ENCODE measurements at regions not wholly inside any gene's neighbourhood (a gene's known extent, or its start where the extent isn't known, plus 50 kb on each side); places are given as distances from the start of the nearest gene placed in this dataset.
A peak's percentile ranks its signal among the peaks of the same experiment; 100 is the strongest.

- no peaks in the 10 kb centered on the region for H3K9me3 ChIP-seq
- 58 to 61% methylated on average over 5 of the region's 5 CpGs for WGBS, 2 donors
Observed at GRCh38 chr5:178808886-178809285, 50.9 kb upstream of the ZNF354B start.

GRCh38 chr5:178801021-178801420 lies 58.7 kb upstream of the ZNF354B start:
- no peak for DNase-seq
- no peaks in the 10 kb centered on the region for H3K27me3 ChIP-seq
- TF ChIP-seq CTCF (IDR thresholded peaks at IDR 0.05): no peak
- no peak overlapping the region for H3K27ac ChIP-seq
- ATAC-seq: no peak
- intact Hi-C loops (cut with DNase I): no loop called here
- FAIRE-seq: no peak
- no peak overlapping the region for H3K4me3 ChIP-seq
- H3K9me3 ChIP-seq: no peaks in the 10 kb centered on the region
- H3K4me1 ChIP-seq: no peaks in the 10 kb centered on the region
- 63 to 82% methylated on average over 5 of the region's 5 CpGs for WGBS, 2 donors
- H3K36me3 ChIP-seq: no peaks in the 10 kb centered on the region

More at GRCh38 chr5:178808886-178809285, 50.9 kb upstream of the ZNF354B start:
- no peak for TF ChIP-seq CTCF (IDR thresholded peaks at IDR 0.05)
- no peaks in the 10 kb centered on the region for H3K27me3 ChIP-seq
- no peaks in the 10 kb centered on the region for H3K4me1 ChIP-seq
- no peak for FAIRE-seq
- intact Hi-C loops (cut with DNase I): no loop called here
- no peak overlapping the region for H3K27ac ChIP-seq
- ATAC-seq: no peak
- DNase-seq: no peak
- H3K36me3 ChIP-seq: no peaks in the 10 kb centered on the region
- H3K4me3 ChIP-seq: no peak overlapping the region

- ATAC-seq (no peak), FAIRE-seq (no peak), DNase-seq (peak in 1 of 6 donors; percentile 28)
- no peaks in the 10 kb centered on the region for H3K9me3 ChIP-seq
- H3K27ac ChIP-seq: no peak overlapping the region
- no peak for TF ChIP-seq CTCF (IDR thresholded peaks at IDR 0.05)
- no peaks in the 10 kb centered on the region for H3K4me1 ChIP-seq
- WGBS, 2 donors: 64 to 74% methylated on average over 19 of the region's 19 CpGs
- no peaks in the 10 kb centered on the region for H3K27me3 ChIP-seq
- no peak overlapping the region for H3K4me3 ChIP-seq
- H3K36me3 ChIP-seq: no peaks in the 10 kb centered on the region
- intact Hi-C loops (cut with DNase I): no loop called here
Observed at GRCh38 chr5:178797546-178798440, 62.0 kb upstream of the ZNF354B start.

GRCh38 chr5:178797101-178797521 lies 62.6 kb upstream of the ZNF354B start:
- 71 to 81% methylated on average over 12 of the region's 12 CpGs for WGBS, 2 donors
- peak in 1 of 6 donors; percentile 55 for DNase-seq

More at GRCh38 chr5:178797101-178797521, 62.6 kb upstream of the ZNF354B start:
- H3K4me1 ChIP-seq: no peaks in the 10 kb centered on the region
- intact Hi-C loops (cut with DNase I): no loop called here
- no peak overlapping the region for H3K4me3 ChIP-seq
- no peaks in the 10 kb centered on the region for H3K36me3 ChIP-seq
- no peaks in the 10 kb centered on the region for H3K27me3 ChIP-seq
- no peak for FAIRE-seq
- H3K27ac ChIP-seq: no peak overlapping the region
- TF ChIP-seq CTCF (IDR thresholded peaks at IDR 0.05): no peak
- H3K9me3 ChIP-seq: no peaks in the 10 kb centered on the region
- ATAC-seq: no peak

Measured in pancreas (tissue), 10 donors.